ENCODE measurements at regions not wholly inside any gene's neighbourhood (a gene's known extent, or its start where the extent isn't known, plus 50 kb on each side); places are given as distances from the start of the nearest gene placed in this dataset.

DNA sequence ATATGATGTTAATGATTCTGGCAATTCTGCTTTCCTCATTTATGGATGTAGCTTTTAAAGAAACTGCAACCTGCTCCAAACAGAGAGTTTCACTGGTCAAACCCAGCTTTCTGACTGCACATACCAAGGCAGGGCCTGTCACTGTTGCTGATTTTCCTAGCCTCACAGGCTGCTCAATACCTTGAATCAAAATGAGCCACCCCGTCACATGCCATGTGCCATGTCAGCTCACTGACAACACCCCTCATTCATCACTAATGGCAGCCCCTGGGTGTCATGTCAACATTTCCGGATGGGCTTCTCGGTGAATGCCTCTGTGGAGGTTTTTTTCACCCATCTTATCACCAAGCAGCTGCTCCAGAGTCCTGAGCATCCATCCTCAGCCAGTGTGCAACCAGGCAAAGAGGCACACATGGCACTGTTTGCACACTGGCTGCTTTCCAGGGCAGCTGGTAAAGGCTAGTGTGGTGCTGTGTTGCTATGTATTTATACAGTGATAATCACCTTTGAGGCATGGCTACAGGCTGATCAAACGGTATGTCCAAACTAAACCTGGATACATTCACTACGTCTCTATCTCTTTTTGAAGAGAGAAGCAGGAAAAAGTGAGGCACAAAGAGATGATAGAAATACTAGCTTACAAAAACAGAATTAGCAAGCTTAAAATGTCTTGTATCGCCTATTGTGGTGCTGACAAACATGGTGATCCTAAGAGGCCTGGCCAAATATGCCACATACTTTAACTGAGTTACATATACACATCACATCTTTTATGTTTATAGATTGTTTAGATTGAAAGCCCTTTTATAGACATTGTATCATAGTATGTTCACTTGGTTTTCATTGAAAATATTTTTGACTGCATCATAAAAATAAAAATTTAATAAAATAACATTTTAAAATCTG lies 94.6 kb upstream of the INPP4B start:
- no peak for DNase-seq
- no peaks in the 10 kb centered on the region for H3K36me3 Mint-ChIP-seq (ENCODE audit: insufficient read depth in 2 of 2)
- peaks cover 6% of the 10 kb centered on the region for H3K27me3 Mint-ChIP-seq (ENCODE audit: low read depth)
- H3K9me3 Mint-ChIP-seq, result peaks cover 0 to 2% of the 10 kb centered on the region in 2 donors
- no peak for ATAC-seq (replicated peaks in 1 of 2)
- H3K4me3 Mint-ChIP-seq, result no peak overlapping the region
- H3K4me1 Mint-ChIP-seq (ENCODE audit: low read depth), result no peaks in the 10 kb centered on the region
- no peak overlapping the region for H3K27ac Mint-ChIP-seq

GRCh38 chr4:142944565-142944964 lies 98.5 kb upstream of the INPP4B start:
- no peak overlapping the region for H3K4me3 Mint-ChIP-seq
- ATAC-seq (replicated peaks in 1 of 2) (no peak), DNase-seq (no peak)
- peaks cover 2 to 3% of the 10 kb centered on the region in 2 donors for H3K36me3 Mint-ChIP-seq (ENCODE audit: insufficient read depth in 2 of 2)
- no peak overlapping the region for H3K27ac Mint-ChIP-seq
- peaks cover 2% of the 10 kb centered on the region in 2 donors for H3K9me3 Mint-ChIP-seq
- H3K4me1 Mint-ChIP-seq (ENCODE audit: low read depth), result no peaks in the 10 kb centered on the region
- H3K27me3 Mint-ChIP-seq (ENCODE audit: low read depth), result peaks cover 14% of the 10 kb centered on the region

GRCh38 chr4:142952821-142953580 lies 106.9 kb upstream of the INPP4B start:
- no peak overlapping the region for H3K27ac Mint-ChIP-seq
- peaks cover 5% of the 10 kb centered on the region for H3K27me3 Mint-ChIP-seq (ENCODE audit: low read depth)
- no peaks in the 10 kb centered on the region for H3K4me1 Mint-ChIP-seq (ENCODE audit: low read depth)
- no peak for ATAC-seq (replicated peaks in 1 of 2)
- DNase-seq, result no peak
- no peak overlapping the region for H3K4me3 Mint-ChIP-seq
- H3K9me3 Mint-ChIP-seq, result peaks cover 6 to 7% of the 10 kb centered on the region in 2 donors
- H3K36me3 Mint-ChIP-seq (ENCODE audit: insufficient read depth in 2 of 2), result peaks cover 2 to 4% of the 10 kb centered on the region in 2 donors

DNA sequence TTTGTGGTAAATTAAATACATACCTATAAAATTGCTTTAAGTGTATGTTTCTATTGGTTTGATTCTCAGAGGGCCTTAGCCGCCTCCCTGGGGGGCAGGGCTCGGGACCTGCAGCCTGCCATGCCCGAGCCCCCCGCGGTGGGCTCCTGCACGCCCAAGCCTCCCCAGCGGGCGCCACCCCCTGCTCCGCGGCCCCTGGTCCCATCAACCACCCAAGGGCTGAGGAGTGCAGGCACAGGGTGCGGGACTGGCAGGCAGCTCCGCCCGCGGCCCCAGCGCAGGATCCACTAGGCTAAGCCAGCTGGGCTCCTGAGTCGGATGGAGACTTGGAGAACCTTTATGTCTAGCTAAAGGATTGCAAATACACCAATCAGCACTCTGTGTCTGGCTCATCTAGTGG lies 108.3 kb upstream of the INPP4B start:
- H3K36me3 Mint-ChIP-seq (ENCODE audit: insufficient read depth in 2 of 2), result peaks cover 2 to 4% of the 10 kb centered on the region in 2 donors
- peaks cover 6 to 7% of the 10 kb centered on the region in 2 donors for H3K9me3 Mint-ChIP-seq
- H3K27ac Mint-ChIP-seq, result no peak overlapping the region
- DNase-seq, result no peak
- H3K4me1 Mint-ChIP-seq (ENCODE audit: low read depth), result no peaks in the 10 kb centered on the region
- no peak for ATAC-seq (replicated peaks in 1 of 2)
- no peak overlapping the region for H3K4me3 Mint-ChIP-seq
- H3K27me3 Mint-ChIP-seq (ENCODE audit: low read depth), result peaks cover 5% of the 10 kb centered on the region

GRCh38 chr4:142955501-142955900 lies 109.4 kb upstream of the INPP4B start:
- Mint-ChIP-seq H3K27me3 (ENCODE audit: low read depth) (peaks cover 5% of the 10 kb centered on the region), H3K27ac (no peak overlapping the region), H3K36me3 (ENCODE audit: insufficient read depth in 2 of 2) (peaks cover 2 to 4% of the 10 kb centered on the region in 2 donors), H3K4me3 (no peak overlapping the region), H3K4me1 (ENCODE audit: low read depth) (no peaks in the 10 kb centered on the region), H3K9me3 (peaks cover 5 to 7% of the 10 kb centered on the region in 2 donors)
- no peak for DNase-seq
- no peak for ATAC-seq (replicated peaks in 1 of 2)

- no peak overlapping the region for H3K4me3 Mint-ChIP-seq
- peaks cover 5 to 7% of the 10 kb centered on the region in 2 donors for H3K9me3 Mint-ChIP-seq
- peaks cover 5% of the 10 kb centered on the region for H3K27me3 Mint-ChIP-seq (ENCODE audit: low read depth)
- peaks cover 2 to 4% of the 10 kb centered on the region in 2 donors for H3K36me3 Mint-ChIP-seq (ENCODE audit: insufficient read depth in 2 of 2)
- no peak overlapping the region for H3K27ac Mint-ChIP-seq
- ATAC-seq (replicated peaks in 1 of 2) (no peak), DNase-seq (no peak)
- H3K4me1 Mint-ChIP-seq (ENCODE audit: low read depth), result no peaks in the 10 kb centered on the region
Measured at GRCh38 chr4:142959173-142959572, 113.1 kb upstream of the INPP4B start.

- no peaks in the 10 kb centered on the region for H3K4me1 Mint-ChIP-seq (ENCODE audit: low read depth)
- peaks cover 0 to 2% of the 10 kb centered on the region in 2 donors for H3K36me3 Mint-ChIP-seq (ENCODE audit: insufficient read depth in 2 of 2)
- H3K27ac Mint-ChIP-seq, result no peak overlapping the region
- H3K4me3 Mint-ChIP-seq, result no peak overlapping the region
- DNase-seq, result no peak
- H3K9me3 Mint-ChIP-seq, result peaks cover 2 to 3% of the 10 kb centered on the region in 2 donors
- H3K27me3 Mint-ChIP-seq (ENCODE audit: low read depth), result peaks cover 5% of the 10 kb centered on the region
- ATAC-seq (replicated peaks in 1 of 2), result no peak
Measured at GRCh38 chr4:142960126-142960525, 114.0 kb upstream of the INPP4B start.

DNA sequence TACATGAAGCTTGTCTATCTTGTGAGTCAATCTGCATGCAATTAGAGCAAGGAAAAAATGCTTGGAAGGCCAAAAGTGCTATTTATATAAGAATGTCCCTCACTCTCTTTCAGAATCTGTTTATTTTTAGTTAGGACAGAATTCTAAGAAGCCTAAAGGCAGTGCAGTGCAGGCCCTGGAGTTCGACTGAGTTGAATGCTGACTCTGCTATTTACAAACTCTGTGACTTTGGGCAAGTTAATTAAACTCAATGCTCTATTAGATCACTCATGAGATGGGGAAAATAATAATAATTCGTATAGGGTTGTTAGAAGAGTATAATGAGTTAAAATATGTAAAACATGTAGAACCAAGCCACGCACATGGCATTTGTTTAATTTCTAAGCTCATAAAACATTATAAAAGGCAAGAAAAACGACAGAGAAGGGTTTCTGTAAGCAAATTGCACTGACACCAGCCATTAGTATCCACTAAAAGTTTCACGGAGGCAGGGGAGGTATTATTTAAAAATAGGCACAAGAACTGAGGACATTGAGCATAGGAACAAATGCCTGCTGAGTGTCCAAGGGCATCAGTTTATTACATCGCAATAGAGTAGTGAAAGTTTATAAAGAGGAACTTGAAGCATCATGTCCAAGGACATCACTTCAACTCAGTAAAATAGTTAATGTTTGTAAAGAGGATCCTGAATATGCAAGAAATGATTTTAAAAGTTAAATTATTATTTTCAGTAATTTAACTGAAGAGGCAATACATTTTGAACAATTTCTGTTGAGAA lies 115.0 kb upstream of the INPP4B start:
- H3K36me3 Mint-ChIP-seq (ENCODE audit: insufficient read depth in 2 of 2), result no peaks in the 10 kb centered on the region
- no peak overlapping the region for H3K4me3 Mint-ChIP-seq
- ATAC-seq (replicated peaks in 1 of 2) (no peak), DNase-seq (no peak)
- H3K27me3 Mint-ChIP-seq (ENCODE audit: low read depth), result peaks cover 5% of the 10 kb centered on the region
- H3K4me1 Mint-ChIP-seq (ENCODE audit: low read depth), result no peaks in the 10 kb centered on the region
- H3K9me3 Mint-ChIP-seq, result no peaks in the 10 kb centered on the region
- H3K27ac Mint-ChIP-seq, result no peak overlapping the region

DNA sequence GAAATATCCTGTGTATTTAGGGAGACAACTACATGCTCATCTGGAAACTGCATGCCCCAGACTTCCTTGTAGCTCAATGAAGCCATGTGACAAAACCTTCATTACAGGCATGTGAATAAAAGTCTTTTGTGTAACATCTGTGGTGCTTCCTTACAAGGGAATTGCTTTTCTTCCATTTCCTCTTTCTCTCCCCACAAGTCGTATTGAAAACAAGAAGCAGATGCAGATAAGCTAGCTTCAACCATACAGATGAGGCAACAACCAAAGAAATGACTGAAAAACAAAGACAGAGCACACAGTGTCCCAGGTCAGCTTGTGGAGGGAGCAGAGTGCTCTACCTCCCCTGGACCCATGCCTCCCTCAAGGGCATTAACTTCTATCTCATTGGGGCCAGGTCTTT lies 115.8 kb upstream of the INPP4B start:
- H3K4me1 Mint-ChIP-seq (ENCODE audit: low read depth), result no peaks in the 10 kb centered on the region
- H3K27ac Mint-ChIP-seq, result no peak overlapping the region
- no peak overlapping the region for H3K4me3 Mint-ChIP-seq
- H3K27me3 Mint-ChIP-seq (ENCODE audit: low read depth), result peaks cover 5% of the 10 kb centered on the region
- H3K9me3 Mint-ChIP-seq, result no peaks in the 10 kb centered on the region
- DNase-seq (no peak), ATAC-seq (replicated peaks in 1 of 2) (no peak)
- H3K36me3 Mint-ChIP-seq (ENCODE audit: insufficient read depth in 2 of 2), result no peaks in the 10 kb centered on the region

GRCh38 chr4:142974328-142974727 lies 128.2 kb upstream of the INPP4B start:
- H3K4me3 Mint-ChIP-seq, result no peak overlapping the region
- ATAC-seq (replicated peaks in 1 of 2) (no peak), DNase-seq (no peak)
- peaks cover 8% of the 10 kb centered on the region for H3K27me3 Mint-ChIP-seq (ENCODE audit: low read depth)
- no peaks in the 10 kb centered on the region for H3K9me3 Mint-ChIP-seq
- no peaks in the 10 kb centered on the region for H3K4me1 Mint-ChIP-seq (ENCODE audit: low read depth)
- H3K36me3 Mint-ChIP-seq (ENCODE audit: insufficient read depth in 2 of 2), result no peaks in the 10 kb centered on the region
- no peak overlapping the region for H3K27ac Mint-ChIP-seq

GRCh38 chr4:142975618-142976017 lies 129.5 kb upstream of the INPP4B start:
- Mint-ChIP-seq H3K4me1 (ENCODE audit: low read depth) (no peaks in the 10 kb centered on the region), H3K27ac (no peak overlapping the region), H3K4me3 (no peak overlapping the region), H3K36me3 (ENCODE audit: insufficient read depth in 2 of 2) (no peaks in the 10 kb centered on the region), H3K27me3 (ENCODE audit: low read depth) (peaks cover 8% of the 10 kb centered on the region), H3K9me3 (no peaks in the 10 kb centered on the region)
- ATAC-seq (replicated peaks in 1 of 2) (no peak), DNase-seq (no peak)

DNA sequence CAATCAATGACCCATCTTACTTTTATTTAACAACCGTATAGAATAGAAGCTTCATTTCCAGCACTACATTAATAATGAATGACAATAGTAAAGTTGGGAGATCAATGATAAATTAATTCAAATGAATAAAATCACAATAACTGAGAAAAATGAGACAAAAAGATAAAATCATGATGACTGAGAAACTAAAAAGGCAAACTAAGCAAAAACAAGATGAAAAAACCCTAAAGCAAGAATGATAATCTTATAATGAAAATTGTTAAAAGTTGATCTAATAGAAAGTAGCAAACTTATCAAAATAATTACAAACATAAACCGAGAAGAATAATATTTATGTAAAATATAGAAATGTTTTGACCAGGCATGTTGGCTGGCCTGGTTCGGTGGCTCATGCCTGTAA lies 130.4 kb upstream of the INPP4B start:
- Mint-ChIP-seq H3K36me3 (ENCODE audit: insufficient read depth in 2 of 2) (no peaks in the 10 kb centered on the region), H3K4me1 (ENCODE audit: low read depth) (no peaks in the 10 kb centered on the region), H3K4me3 (no peak overlapping the region), H3K27ac (no peak overlapping the region), H3K27me3 (ENCODE audit: low read depth) (peaks cover 8% of the 10 kb centered on the region), H3K9me3 (no peaks in the 10 kb centered on the region)
- ATAC-seq (replicated peaks in 1 of 2) (no peak), DNase-seq (no peak)

GRCh38 chr4:142977182-142977581 lies 131.1 kb upstream of the INPP4B start:
- H3K4me1 Mint-ChIP-seq (ENCODE audit: low read depth), result no peaks in the 10 kb centered on the region
- no peak overlapping the region for H3K27ac Mint-ChIP-seq
- H3K36me3 Mint-ChIP-seq (ENCODE audit: insufficient read depth in 2 of 2), result no peaks in the 10 kb centered on the region
- no peak overlapping the region for H3K4me3 Mint-ChIP-seq
- H3K9me3 Mint-ChIP-seq, result no peaks in the 10 kb centered on the region
- peaks cover 8% of the 10 kb centered on the region for H3K27me3 Mint-ChIP-seq (ENCODE audit: low read depth)
- ATAC-seq (replicated peaks in 1 of 2) (no peak), DNase-seq (no peak)
